ENCODE measurements at regions not wholly inside any gene's neighbourhood (a gene's known extent, or its start where the extent isn't known, plus 50 kb on each side); places are given as distances from the start of the nearest gene placed in this dataset.

DNA sequence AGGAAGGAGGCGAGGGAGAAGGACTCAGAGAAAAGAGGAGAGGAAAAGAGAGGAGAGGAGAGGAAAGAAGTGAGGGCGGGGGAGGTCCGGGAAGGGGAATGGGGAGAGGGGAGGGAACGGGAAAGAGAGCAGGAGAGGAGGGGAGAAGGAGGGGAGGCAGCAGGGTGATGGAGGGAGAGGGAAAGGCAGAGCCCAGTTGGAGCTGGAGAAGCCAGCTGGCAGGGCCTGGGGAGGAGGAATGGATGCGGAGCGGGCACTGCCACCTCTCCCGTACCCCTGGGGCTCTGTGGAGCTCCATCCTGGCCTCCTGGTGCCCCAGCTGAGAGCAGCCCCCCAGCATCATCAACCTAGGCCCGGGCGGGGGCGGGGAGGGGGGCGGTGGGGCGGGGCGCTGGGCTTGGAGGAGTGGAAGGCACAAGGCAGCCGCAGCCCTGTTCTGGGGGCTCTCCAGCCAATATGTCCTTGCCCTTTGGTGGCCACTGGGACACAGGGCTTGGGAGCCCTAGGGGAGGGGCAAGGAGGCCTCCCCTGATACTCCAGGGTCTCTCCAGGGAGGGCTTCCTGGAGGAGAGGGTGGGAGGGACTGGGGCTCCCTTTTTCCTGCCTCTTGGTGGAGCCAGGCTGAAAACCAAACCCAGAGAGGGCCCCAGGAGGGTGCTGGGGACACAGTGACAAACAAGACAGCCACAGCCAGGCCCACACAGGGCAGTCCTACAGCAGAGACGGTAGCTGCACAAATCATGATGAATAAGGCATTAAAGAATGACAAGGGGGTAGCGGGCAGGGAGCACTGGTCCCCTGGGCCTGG, 123.7 kb downstream of the C9orf50 start:
- 12 to 14% methylated on average over 11 to 16 of the region's 16 CpGs for WGBS, 2 donors
- Histone ChIP-seq H3K4me3 (peak overlapping the region; percentile 62), H3K36me3 (ENCODE audit: control insufficient read depth in 4 of 4, insufficient read depth in 4 of 4, low read length in 4 of 4) (peaks cover 0 to 8% (median 2%) of the 10 kb centered on the region in 4 donors), H3K27ac (ENCODE audit: low read depth in 1 of 2, low read length in 1 of 2) (peak overlapping the region; percentile 93 to 98), H3K4me1 (ENCODE audit: control insufficient read depth in 5 of 5, insufficient read depth in 5 of 5, low read length in 5 of 5) (peaks cover 0 to 54% (median 12%) of the 10 kb centered on the region in 5 donors), H3K9me3 (ENCODE audit: control insufficient read depth in 4 of 4, insufficient read depth in 3 of 4, low read length in 3 of 4) (no peaks in the 10 kb centered on the region), H3K27me3 (ENCODE audit: control insufficient read depth in 3 of 3, insufficient read depth in 3 of 3, low read length in 2 of 3) (no peaks in the 10 kb centered on the region), H3K9ac (ENCODE audit: insufficient read depth in 1 of 2, low read length in 2 of 2) (peak overlapping the region; percentile 67 to 87)
- TF ChIP-seq CTCF (IDR thresholded peaks at IDR 0.05; ENCODE audit: control extremely low read depth, extremely low read depth), result no peak
- ATAC-seq (ENCODE audit: insufficient read depth, low FRiP score) (no peak), DNase-seq (no peak)

DNA sequence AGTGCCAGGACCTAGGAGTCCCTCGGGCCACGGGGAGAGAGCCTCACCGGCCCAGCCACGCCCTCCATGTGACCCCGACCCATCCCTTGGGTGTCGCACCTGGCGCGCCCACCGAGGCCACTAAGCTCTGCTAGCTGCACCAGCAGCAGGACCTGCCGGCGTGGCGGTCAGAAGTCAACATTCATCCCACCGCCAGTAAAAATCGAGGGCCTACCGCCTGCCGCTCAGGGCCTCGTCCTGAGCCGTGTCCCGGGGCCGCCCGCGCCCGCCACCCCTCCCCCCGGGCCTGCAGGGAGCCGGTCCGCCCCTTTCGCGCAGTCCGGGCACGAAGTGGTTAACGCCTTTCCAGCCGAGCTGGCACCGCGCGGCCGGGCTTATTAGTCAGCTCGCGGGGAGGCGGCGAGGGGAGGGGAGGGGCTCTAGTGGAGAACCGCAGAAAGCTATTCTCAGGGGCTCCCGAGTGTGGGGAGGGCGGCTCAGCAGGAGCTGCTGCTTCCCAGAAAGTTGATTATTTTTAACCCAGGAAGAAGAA, 124.4 kb downstream of the C9orf50 start:
- Histone ChIP-seq H3K27me3 (ENCODE audit: control insufficient read depth in 3 of 3, insufficient read depth in 3 of 3, low read length in 2 of 3) (no peaks in the 10 kb centered on the region), H3K4me1 (ENCODE audit: control insufficient read depth in 5 of 5, insufficient read depth in 5 of 5, low read length in 5 of 5) (peaks cover 0 to 51% (median 12%) of the 10 kb centered on the region in 5 donors), H3K4me3 (peak overlapping the region; percentile 62), H3K36me3 (ENCODE audit: control insufficient read depth in 4 of 4, insufficient read depth in 4 of 4, low read length in 4 of 4) (peaks cover 0 to 8% (median 2%) of the 10 kb centered on the region in 4 donors), H3K9ac (ENCODE audit: insufficient read depth in 1 of 2, low read length in 2 of 2) (peak overlapping the region; percentile 67 to 92), H3K27ac (ENCODE audit: low read depth in 1 of 2, low read length in 1 of 2) (peak overlapping the region; percentile 93 to 98), H3K9me3 (ENCODE audit: control insufficient read depth in 4 of 4, insufficient read depth in 3 of 4, low read length in 3 of 4) (no peaks in the 10 kb centered on the region)
- peak; percentile 70 for ATAC-seq (ENCODE audit: insufficient read depth, low FRiP score)
- TF ChIP-seq CTCF (IDR thresholded peaks at IDR 0.05; ENCODE audit: control extremely low read depth, extremely low read depth), result no peak
- DNase-seq, result peak; percentile 97 to 98 (median 98)
- 1% methylated on average over 42 to 43 of the region's 43 CpGs for WGBS, 2 donors

DNA sequence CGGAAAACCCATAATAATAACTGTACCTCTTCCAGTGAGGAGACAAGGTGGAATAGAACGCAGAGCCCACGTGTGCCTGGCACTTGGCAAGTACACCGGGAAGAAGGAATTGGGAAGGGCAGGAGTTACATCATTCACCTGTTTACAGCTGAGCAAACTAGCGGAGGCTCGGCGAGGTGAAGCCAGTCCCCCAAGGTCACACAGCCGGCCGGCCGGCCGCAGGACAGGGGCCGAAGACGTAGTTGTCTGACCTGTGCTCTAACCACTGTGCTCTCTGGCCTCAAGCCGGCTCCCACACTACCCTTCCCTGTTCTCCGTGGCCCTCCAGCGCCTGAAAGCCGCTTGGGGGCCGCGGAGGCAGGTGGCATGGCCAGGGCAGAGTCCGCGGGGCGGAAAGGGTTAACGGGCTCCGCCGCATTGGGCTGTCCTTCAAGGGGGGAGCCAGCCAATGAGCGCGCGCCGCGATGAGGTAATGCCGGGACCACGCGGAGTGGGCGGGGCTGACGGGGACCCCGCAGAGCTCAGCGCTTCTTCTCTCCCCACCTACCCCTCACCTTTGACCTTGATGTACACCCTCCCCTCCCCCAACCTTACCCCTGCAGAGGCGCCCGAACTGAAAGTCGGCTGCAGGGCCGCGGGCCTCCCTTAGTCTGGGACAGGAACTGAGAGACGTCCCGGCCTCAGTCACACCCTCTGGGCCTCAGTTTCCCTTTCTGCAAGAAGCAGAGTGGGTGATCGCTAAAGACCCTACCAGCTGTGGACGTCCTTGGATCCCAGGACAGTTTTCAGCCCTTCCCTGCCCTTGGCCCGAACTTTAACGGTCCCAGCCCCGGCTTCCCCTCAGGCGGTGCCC, 125.1 kb downstream of the C9orf50 start:
- Histone ChIP-seq H3K4me1 (ENCODE audit: control insufficient read depth in 5 of 5, insufficient read depth in 5 of 5, low read length in 5 of 5) (peaks cover 0 to 58% (median 17%) of the 10 kb centered on the region in 5 donors), H3K9ac (ENCODE audit: insufficient read depth in 1 of 2, low read length in 2 of 2) (peak overlapping the region; percentile 50 to 92), H3K27me3 (ENCODE audit: control insufficient read depth in 3 of 3, insufficient read depth in 3 of 3, low read length in 2 of 3) (no peaks in the 10 kb centered on the region), H3K27ac (ENCODE audit: low read depth in 1 of 2, low read length in 1 of 2) (peak overlapping the region; percentile 93 to 98), H3K9me3 (ENCODE audit: control insufficient read depth in 4 of 4, insufficient read depth in 3 of 4, low read length in 3 of 4) (no peaks in the 10 kb centered on the region), H3K36me3 (ENCODE audit: control insufficient read depth in 4 of 4, insufficient read depth in 4 of 4, low read length in 4 of 4) (peaks cover 0 to 8% (median 2%) of the 10 kb centered on the region in 4 donors), H3K4me3 (peak overlapping the region; percentile 43)
- WGBS, 2 donors, result 9 to 15% methylated on average over 47 to 50 of the region's 50 CpGs
- no peak for TF ChIP-seq CTCF (IDR thresholded peaks at IDR 0.05; ENCODE audit: control extremely low read depth, extremely low read depth)
- DNase-seq, result peak; percentile 95 to 96 (median 96)
- ATAC-seq (ENCODE audit: insufficient read depth, low FRiP score), result peak; percentile 85

Data from lung (tissue), 11 donors.